Peyer's patch (tissue), 4 donors: ENCODE measurements at regions not wholly inside any gene's neighbourhood (a gene's known extent, or its start where the extent isn't known, plus 50 kb on each side); places are given as distances from the start of the nearest gene placed in this dataset.

Source experiments
- CTCF ChIP-seq, 6 experiments: fragments of 450-650 bp in 4 of 6; fragments of 200-600 bp in 2 of 6; sonication (generic) in 1 of 6; IDR thresholded peaks; one replicate each; pipeline ENCODE4 v1.5.1; 2017 to 2019; ENCODE audit warnings: antibody characterized with exemption in 6 of 6, mild to moderate bottlenecking in 3 of 6, moderate library complexity in 1 of 6
- POLR2A ChIP-seq, 2 donors: fragments of 450-650 bp; IDR thresholded peaks; one replicate each; pipeline ENCODE4 v1.5.1; 2017; ENCODE audit warnings: antibody characterized with exemption in 2 of 2, mild to moderate bottlenecking in 2 of 2, moderate library complexity in 2 of 2

DNA sequence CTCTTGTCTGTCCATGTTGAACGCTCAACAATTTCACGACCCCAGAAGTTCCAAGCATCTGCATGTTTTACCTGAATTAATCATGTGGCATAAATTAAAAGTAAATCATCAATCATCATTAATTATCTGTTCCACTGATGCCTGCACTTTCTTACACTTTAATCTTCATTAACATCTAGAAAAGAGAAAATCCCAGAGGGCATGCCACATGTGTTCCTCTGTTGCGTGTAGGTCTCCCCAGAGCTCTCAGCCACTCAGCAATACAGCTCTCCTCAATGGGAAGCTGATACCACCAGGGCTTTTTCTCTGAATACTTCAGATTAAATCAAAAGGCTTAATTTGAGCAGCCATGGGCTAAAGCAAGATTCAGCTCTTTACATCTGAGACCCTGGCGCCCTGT is 722.4 kb upstream of the TENM3 start:
- TF ChIP-seq CTCF (IDR thresholded peaks at IDR 0.05) (no peak), POLR2A (IDR thresholded peaks at IDR 0.05) (no peak)
